ENCODE measurements at regions not wholly inside any gene's neighbourhood (a gene's known extent, or its start where the extent isn't known, plus 50 kb on each side); places are given as distances from the start of the nearest gene placed in this dataset.

DNA sequence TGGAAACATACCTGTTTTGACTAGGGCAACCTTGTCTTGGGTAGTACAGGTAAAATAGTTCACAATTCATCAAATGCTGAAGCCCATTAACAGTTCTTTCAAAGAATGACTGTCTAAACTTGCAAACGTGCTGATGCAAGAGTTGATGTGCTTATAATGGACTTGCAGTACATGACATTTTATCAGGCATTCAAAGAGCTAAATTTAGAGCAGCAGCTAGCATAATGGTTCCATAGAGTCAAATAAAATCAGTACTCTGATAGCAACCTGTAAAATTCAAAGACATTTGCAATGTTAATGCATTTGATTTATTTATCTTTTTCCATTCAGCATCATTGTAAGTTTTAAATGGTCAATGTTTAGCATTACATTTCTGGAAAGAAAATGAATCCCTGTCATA is 979.7 kb upstream of the SLC10A2 start:
- no peak for DNase-seq

DNA sequence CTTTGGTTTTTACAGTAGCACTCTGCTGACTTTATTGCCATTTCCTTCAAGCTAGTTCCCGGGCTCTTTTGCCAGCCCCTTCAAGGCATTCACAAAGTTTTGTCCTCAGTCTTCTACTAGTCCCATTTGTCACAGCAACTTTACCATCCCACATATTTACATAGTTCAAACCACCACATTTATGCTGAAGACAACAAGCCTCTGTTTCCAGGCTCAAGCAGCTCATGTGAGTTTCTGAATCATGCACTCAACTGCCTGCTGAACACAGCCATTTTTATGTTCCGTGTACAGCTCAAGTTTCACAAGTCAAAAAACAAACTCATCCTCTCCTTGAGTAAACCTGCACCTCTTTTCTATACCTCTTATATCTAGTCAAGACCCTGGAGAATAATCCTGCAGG is 977.0 kb upstream of the SLC10A2 start:
- DNase-seq: no peak

DNA sequence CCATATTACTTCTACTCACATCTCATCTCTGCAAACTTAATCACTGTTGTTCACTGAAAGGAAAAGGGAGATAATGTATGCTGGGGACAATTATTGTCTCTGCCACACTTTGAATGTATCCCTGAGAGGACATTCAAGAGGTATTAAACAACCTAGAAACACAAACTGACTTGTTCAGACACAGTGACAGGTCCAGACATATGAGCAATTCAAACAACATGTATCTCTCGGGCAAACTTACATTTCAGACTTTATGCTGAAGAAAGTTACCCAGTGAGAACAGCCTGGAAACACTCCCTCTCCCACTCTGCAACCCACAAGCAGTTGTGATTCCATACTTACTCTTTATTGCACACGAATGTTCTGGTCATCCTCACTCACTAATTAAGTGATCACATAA is 968.7 kb upstream of the SLC10A2 start:
- no peak for DNase-seq

DNA sequence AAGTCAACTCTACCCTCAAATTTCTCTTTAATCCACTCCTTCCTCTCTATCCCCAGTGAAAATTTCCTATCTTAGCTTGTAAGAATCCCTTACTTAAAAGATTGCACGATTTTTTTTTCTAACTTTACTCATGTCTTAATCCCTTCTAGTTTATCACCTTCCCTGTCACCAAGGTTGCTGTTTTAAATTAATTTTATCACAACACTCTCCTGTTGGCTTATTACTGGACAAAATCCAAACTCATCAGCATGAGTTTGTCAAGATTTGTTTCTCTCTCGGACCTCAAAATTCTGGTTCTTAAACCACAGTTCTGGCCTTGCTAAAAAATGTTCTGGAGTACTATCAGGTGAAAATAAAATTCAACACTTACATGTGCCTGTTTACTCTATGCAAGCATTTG is 959.1 kb upstream of the SLC10A2 start:
- DNase-seq: no peak

DNA sequence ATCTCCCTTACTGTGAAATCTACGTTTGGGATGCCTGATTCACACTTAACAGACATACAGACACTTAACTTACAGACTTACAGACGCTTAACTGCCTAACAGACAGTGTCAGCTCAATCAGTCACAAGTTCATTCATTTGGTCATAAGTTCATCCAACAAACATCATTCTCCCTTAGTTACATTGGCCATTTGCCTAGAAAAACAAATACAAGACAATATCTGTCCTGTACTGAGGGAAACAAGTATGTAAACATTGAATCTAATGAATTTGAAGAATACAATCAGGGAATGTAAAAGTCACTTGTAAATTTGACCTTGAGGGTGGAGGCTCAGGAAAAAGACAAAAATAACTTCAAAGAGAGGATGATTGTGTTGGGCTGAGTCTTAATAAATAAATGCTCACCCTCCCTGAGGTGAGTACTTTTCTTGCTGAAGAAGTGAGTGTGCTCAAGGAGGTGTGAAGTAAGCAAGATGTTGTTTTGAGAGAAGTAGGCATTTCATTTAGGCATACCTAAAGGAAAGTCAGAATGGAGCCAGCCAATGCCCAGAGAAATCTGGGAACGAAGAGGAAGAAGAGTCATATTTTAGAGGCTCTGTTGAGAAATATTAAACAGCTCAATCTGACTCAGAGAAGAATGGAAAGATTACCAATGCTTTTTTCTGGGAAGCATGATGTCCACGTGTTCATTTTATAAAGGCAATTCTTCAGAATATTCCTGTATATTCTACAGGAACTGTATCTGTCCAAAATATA is 958.4 kb upstream of the SLC10A2 start:
- no peak for DNase-seq

DNA sequence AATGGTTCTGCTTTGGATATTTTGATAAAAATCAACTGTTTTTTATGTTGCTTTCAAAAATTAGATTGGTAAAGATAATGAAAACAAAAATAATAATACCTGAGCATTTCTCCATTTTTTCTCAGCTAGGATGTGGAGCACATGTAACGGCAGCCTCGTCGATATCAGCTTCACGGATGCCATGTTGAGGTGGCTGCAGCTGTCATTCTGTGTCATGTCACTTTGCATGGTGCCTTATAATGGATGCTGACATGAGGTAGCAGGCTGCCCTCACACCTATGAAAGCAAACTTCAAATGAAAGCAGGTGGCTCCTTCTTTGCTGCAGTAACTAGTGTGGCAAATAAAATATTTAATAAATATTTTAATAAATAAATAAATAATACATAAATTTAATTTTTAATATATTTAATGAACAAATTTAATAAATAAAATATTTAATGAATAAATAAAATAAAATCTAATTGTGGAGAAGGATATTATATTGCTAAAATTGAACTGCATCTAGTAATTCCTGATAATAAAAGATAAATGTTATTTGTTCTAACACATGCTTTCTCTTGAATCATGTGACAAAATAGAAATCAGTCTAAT is 955.7 kb upstream of the SLC10A2 start:
- peak; percentile 53 for DNase-seq

DNA sequence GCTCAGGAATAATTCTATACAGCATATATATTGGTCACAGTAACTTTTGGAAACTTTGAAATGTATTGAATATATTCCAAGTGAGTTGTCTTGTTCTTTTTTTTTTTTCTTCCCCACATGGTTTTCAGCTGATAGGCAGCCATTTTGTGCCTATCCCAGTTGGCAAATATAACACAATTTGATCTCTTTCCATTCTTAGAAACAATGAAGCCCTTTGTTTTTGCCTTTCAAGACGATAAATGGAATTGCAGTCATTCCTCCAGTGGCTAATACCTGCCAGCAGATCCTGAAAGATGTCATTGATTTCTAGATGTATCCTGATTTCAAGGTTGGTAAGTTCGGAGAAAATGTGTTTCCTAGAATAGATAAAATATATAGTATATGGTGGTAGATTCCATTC is 951.1 kb upstream of the SLC10A2 start:
- DNase-seq: no peak

DNA sequence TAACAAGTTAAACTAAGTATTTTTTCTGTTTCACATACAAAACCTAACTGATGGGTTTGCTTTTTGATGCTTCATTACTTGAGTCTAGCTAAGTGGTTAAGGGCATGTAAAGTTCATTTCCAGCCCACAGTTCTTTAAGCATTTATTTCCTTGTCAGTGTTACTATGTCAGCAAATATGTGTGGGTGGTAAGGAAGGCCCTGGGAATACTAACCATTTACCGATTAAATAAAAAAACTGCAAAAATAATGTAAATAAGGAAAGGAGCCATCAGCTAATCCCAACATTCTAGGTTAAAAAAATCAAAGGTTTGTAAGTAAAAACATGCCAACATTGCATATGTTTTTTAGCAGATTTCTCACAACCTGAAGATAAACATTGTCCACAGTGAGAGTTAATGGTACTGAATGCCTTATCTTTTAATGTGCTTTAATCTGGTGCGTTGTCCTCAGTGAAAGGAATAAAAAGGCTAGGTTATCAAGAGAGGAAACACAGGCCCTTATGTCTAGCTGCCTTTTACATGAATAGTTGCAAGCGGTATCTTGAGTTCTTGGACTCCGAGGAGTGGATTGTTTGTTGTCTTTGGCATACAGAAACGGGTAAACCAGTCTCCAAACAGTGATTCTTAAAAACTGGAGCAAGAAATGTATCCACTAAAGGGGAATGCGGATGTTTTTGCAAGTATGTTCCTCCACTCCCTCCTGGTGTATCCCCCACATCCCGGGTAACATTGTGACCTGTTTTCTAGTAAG is 949.6 kb upstream of the SLC10A2 start:
- no peak for DNase-seq

DNA sequence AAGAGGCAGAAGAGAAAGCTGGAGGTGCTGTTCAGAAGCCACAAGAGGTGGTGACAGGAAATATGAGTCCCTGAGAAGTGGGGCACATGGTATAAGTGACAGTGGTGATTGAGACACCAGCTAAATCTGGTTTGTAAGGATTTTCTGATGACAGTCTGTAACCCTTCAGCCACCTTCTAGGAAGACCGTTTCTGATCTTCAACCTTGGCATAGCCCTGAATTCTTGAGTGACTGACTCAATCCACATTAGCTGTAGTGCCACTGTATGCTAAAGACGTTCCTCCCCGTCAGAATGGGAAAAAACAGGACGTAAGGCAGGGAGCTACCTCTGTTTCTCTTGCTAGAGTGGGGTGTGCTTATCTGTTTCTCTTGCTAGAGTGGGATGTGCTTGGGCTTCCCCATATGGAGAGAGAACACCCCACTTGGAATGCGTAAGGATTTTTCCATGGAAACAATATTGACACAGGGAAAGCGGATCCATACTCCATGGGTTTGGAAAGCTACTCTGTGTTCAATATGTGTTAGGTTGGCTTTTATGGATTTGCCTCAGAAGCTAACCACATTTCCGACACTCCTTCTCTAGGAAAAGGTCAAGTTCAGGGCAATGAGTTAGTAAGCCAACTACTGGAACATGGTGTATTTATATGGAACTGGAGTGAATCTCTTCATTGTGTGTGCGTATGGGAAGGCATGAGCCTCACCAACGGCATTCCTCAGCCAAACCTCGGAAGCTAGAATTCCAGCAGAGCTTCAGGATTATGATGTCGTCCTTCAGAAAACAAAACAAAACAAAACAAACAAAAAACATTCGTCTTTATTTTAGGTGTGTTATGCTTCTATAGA is 948.8 kb upstream of the SLC10A2 start:
- no peak for DNase-seq

DNA sequence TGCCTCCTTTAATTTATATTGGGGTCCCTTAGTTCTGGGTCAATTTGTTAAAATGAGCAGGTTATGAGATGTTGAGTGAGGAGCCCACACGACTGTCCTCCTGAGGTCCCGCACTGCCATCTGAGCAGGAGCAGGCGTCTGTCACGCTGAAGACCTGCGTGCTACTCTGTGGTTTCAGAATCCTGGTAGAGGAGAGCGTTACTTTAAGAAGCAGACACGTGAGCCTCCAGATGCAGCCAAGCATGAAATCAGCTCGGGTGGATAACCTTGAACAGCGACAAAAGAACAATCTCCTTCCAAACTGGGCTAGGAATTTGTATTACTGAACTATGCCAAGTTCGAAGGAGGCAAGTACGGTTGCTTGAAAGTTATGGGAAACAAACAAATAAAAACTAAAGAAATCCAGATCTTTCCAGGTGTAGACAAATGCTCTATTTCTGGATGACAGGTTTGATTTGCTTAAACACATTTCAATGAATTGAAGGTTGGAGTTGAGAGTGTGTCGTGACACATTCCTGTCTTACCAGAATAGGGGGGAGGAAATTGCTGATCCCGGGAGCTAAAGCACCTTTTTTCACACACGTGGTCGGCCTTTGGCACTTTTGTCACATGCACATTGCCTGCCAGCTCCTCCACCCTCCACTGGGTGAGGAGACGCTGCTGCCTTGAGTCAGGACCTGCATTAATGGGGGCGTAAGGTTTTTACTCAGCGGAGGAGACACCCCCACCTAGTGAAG is 945.5 kb upstream of the SLC10A2 start:
- DNase-seq: peak; percentile 77

DNA sequence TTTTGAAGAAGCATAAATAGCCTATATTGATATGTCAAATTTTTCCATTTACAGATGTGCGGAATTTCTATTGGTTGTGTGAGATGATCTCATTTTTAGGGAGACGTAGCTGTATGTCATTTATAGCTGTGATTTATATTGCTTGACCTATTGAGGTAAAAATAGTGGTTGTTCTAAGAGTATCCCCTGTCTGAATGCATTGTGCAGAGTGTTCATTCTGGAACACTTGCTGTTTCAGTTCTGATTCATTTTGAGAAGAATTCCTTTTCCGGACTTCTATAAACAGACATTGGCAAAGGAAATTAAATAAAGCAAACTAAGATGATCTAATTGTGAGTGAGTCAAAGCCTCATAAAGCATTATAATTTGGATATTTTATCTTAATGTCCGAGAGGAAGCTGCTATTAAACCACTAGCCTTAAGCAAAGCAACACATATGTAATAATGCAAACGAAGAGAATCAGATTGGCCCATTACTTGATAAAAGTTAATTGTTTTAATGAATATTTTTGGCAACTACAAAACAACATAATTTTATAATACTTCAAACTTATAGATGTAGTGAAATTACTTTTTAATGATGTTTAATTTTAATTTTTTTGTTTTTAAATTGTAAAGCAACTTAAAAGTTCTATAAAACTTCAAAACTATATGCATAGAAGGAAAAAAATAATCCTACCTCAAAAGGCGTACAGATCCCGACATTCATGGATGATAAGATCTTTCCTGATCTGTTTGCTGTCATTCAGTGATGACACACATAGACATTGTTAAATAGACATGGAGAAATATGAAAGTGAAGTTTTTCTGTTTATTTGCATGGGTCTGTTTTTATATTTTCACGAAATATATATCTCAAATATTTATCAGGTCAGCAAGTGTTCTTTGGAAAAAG is 942.6 kb upstream of the SLC10A2 start:
- peak; percentile 6 for DNase-seq

DNA sequence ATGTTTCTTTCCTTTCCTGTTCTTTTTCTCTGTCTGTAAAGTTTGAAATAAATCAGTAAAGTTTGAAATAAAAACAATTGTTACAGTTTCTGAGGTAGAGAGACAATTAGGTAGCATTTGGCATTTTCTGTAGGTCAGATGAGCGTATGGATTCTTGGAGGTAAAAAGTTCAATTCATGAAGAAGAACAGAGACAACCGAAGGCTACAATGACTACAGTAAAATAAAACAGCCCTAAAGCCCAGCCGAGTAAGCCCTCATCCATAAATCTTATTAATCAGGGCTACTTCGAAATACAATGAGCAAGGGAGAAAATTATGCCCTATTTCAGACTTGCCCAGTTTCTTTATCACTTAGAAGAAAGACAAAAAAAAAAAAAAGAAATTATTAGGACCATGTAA is 941.9 kb upstream of the SLC10A2 start:
- peak; percentile 5 for DNase-seq

DNA sequence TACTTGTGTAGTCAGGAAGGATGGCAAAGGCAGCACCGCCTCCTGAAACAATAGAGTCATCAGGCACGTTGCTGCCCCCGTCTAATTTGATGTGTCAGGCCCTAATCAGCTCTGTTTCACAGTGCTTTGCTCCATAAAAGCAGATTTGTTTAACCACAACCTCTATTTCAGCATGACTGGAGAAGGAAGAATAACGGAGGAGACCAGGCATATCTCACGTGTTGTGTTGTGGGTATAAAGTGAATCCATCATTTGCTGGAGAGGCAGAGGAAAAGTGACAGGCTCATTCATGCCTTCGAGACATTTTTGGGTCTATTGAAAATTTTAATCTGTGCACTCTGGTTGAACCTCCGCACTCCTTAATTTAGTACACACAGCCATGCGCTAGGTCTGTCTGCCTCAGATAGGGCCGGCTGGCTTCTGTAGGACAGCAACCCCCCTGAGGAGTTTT is 940.4 kb upstream of the SLC10A2 start:
- peak; percentile 88 for DNase-seq

DNA sequence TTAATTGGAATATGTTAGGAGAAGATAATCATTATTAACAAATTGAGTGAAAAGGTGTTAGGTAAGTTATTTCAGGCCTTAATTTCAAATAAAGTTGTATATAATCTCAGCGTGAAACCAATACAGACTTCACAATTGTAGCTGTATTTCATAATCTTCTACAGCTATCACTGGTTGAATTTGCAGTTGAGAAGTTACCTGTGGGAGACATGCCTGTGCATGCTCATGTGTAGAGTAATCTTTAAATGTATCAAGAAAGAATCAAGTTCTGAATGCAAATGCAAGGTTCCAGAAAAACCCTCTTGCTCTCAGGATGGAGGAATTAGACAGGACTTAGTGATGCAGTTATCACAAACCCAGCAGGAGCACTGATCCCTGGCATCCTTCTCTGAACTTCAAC is 938.4 kb upstream of the SLC10A2 start:
- no peak for DNase-seq

DNA sequence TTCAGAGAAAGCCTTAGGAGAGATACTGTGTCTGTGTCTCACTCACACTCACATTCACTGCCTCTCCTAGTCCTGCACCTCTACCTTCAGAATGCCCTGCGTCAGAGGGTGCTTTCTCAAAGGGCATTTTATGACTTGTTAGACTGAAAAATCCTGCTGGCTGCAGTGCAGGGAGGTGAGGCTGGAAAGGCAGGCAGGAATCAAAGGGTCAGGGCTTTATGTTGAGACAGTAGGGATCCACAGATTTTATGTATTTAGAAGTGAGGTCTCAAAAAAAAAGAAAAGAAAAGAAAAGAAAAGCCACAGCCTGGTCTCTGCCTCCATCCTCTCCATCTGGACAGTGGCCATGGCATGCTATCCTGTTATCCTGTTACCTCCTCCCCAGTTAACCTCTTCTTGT is 936.0 kb upstream of the SLC10A2 start:
- DNase-seq: peak; percentile 14

DNA sequence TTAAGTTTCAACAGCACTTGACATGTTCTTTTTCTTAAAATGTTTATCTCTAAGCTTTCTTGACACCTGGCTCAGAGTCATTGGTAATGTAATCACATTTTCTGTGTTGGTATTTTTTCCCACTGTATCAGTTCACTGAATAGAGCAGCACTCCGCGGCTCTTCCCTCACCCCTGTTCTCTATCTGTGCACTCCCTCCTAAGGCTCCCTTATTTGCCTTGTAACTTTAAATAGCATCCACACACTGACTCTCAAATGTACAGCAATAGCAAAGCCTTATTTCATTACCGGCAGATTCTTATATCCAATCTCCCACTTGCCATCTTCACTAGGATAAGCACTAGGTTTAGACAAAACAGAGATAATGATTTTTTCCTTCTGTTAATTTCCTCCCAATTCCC is 935.5 kb upstream of the SLC10A2 start:
- peak; percentile 9 for DNase-seq

DNA sequence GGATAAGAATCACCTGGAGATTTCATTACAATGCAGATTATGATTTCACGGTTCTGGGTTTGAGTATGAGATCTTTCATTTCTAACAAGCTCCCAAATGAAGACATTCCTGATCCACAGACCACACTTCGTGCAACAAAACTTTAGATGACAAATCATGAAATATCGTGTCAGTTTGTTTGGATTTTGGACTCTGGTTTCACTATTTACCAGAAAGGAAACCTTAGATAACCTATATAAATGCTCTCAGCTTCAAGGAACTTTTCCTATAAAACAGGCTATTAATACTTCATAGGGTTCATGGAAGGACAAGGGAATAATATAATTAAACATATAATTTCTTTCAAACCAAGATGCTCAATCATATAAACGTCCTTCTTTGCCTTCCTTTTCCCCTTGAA is 930.5 kb upstream of the SLC10A2 start:
- DNase-seq: no peak

DNA sequence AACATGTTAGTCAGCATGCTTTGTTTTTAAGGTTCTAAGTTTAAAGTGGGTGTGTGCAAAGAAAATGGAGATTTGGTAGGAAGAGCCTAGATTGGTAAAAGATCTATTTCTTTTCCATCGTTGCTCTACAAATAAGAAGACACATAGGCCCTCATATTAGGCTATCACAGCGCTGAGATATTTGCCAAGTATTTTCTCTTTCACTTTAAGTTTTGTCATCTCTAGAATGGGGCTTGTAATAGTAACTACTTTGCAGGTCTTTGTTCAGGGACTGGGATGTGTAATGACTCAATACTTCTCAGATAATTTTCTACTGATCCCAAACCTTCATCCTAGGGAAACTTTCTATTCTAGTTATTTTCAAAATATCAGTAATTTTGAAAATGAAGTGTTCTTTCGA is 917.7 kb upstream of the SLC10A2 start:
- no peak for DNase-seq

DNA sequence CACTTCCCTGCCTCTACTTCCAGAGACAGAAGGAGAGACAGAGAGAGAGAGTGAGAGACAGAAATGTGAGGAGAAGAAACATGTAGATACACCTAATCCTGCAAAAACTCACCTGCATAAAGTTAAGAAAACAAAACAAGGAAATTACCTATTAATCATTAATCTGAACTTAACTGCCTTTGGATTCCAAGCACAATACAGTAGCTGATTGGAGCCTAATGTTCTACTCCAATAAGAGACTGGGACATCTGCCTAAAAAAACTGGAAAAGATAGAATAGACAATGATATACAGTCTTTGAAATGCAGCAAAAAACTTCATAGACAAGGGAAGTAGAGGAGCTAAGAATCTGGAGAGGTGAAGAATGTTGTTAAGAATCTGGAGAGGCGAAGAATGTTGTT is 910.2 kb upstream of the SLC10A2 start:
- no peak for DNase-seq

DNA sequence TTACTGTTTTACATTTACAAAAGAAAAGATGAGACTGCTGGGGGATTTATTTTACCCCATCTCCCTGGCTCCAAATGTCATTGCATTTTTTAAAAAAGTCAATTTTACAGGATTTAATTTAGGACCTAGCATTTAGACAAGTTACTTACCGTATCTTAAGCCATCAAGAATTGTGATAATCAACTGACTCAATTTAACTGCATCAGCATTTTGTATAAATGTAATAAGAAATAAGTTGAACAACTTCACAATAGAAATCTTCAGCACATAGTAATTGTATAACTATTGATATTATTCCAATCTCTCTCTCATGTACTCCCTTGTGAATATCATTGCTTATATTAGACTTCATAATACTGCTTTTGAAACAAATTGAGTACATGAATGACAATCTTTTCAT is 907.5 kb upstream of the SLC10A2 start:
- no peak for DNase-seq

DNA sequence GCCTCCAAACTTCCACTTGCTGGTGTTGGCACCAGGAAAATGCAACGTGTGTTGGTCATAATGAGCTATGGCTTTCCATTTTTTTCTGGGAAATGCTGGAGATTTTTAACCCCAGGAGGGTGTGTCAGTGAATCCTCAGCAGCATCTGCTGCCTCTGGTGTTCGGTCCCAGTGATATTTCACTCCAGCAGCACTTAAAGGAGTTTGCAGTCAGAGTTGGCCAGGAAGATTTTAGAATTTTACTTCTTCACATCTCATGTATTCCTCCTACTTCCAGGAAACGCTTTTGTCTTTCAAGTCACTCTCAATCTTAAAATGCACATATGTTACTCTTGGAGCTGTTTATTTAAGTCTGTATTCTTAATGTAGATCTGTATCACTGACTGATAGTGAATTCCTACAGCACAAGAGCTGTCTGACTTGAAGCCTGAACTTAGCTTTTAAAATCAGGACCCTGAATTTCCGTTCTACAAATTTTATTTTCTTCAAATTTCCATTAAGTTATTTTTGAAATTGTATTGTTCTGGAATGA is 903.4 kb upstream of the SLC10A2 start:
- no peak for DNase-seq
